ENCODE measurements at regions not wholly inside any gene's neighbourhood (a gene's known extent, or its start where the extent isn't known, plus 50 kb on each side); places are given as distances from the start of the nearest gene placed in this dataset.

DNA sequence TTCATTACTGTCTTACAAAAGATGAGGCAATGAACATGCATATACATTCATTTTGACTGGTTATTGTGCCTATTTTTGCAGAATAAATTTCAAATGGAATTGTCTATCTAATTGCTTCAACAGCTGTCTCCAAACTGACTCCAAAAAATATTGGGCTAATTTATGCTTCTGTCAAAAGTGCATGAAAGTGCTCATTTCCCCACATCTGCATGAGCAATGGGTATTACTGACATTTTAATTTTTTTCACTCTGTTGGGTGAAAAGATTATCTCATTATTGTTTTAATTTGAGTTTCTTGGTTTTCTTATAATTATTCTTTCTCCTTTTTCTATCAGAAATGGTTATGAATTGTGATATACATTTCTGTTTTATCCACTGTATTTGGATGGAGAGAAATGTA lies 404.2 kb downstream of the QKI start (continued):
- TF ChIP-seq, protein P1, sequence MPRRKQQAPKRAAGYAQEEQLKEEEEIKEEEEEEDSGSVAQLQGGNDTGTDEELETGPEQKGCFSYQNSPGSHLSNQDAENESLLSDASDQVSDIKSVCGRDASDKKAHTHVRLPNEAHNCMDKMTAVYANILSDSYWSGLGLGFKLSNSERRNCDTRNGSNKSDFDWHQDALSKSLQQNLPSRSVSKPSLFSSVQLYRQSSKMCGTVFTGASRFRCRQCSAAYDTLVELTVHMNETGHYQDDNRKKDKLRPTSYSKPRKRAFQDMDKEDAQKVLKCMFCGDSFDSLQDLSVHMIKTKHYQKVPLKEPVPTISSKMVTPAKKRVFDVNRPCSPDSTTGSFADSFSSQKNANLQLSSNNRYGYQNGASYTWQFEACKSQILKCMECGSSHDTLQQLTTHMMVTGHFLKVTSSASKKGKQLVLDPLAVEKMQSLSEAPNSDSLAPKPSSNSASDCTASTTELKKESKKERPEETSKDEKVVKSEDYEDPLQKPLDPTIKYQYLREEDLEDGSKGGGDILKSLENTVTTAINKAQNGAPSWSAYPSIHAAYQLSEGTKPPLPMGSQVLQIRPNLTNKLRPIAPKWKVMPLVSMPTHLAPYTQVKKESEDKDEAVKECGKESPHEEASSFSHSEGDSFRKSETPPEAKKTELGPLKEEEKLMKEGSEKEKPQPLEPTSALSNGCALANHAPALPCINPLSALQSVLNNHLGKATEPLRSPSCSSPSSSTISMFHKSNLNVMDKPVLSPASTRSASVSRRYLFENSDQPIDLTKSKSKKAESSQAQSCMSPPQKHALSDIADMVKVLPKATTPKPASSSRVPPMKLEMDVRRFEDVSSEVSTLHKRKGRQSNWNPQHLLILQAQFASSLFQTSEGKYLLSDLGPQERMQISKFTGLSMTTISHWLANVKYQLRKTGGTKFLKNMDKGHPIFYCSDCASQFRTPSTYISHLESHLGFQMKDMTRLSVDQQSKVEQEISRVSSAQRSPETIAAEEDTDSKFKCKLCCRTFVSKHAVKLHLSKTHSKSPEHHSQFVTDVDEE (CRISPR knock-in tag; IDR thresholded peaks at IDR 0.05): no peak

DNA sequence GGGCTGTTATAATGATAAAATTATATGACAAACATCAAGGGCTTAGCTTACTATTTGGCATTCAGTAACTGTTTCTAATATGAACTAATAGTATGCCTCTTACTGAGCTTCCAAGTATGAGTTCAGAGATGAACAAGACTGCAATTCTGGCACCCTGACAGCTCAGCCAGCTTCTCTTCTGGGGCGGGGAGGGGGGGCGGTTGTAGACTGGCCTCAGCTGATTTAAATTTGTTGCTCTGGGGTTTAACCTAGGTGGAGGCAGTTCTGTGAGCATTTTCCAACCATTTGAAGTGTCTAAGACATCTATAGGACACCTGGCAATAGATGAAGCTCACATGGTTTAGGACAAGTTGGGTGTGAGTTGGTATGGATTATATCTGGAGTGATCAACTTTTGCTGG lies 401.9 kb downstream of the QKI start:
- ATAC-seq: no peak

DNA sequence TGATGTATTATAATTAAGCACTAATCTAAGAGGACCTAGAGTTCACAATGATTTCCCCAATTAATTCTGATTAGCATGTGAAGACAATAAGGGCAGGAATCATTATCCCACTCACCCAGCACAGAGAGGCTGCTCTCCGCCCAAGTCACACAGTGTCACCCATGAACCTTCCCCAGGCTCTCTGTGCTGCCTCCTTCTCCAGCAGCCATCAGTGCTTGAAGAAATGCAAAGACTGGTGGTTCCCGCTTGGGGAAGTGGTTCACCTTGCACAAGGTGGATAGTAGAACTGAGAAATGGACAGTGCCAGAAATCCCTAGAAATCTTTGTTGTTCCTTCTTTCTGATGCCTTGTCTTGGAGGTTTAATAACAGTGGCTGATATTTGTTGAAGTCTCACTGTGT lies 401.3 kb downstream of the QKI start:
- no peak for ATAC-seq
- TF ChIP-seq BACH2 (CRISPR knock-in tag; IDR thresholded peaks at IDR 0.05; ENCODE audit: borderline replicate concordance) (no peak), ZNF565 (CRISPR knock-in tag; conservative IDR thresholded peaks at IDR 0.05; ENCODE audit: low read depth) (no peak), CSDC2 (CRISPR knock-in tag; IDR thresholded peaks at IDR 0.05) (no peak), ZFP3 (CRISPR knock-in tag; IDR thresholded peaks at IDR 0.05) (no peak), ISL1 (CRISPR knock-in tag; IDR thresholded peaks at IDR 0.05) (no peak), TCF4 (CRISPR knock-in tag; IDR thresholded peaks at IDR 0.05; ENCODE audit: borderline replicate concordance) (no peak), RARB (CRISPR knock-in tag; IDR thresholded peaks at IDR 0.05) (no peak)
- TF ChIP-seq, protein P1 (CRISPR knock-in tag; IDR thresholded peaks at IDR 0.05): no peak
- TF ChIP-seq, protein P2, sequence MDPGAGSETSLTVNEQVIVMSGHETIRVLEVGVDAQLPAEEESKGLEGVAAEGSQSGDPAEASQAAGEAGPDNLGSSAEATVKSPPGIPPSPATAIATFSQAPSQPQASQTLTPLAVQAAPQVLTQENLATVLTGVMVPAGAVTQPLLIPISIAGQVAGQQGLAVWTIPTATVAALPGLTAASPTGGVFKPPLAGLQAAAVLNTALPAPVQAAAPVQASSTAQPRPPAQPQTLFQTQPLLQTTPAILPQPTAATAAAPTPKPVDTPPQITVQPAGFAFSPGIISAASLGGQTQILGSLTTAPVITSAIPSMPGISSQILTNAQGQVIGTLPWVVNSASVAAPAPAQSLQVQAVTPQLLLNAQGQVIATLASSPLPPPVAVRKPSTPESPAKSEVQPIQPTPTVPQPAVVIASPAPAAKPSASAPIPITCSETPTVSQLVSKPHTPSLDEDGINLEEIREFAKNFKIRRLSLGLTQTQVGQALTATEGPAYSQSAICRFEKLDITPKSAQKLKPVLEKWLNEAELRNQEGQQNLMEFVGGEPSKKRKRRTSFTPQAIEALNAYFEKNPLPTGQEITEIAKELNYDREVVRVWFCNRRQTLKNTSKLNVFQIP (CRISPR knock-in tag; IDR thresholded peaks at IDR 0.05; ENCODE audit: borderline replicate concordance, low read depth): no peak

More for the DNA sequence above, 401.9 kb downstream of the QKI start:
- no peak for TF ChIP-seq SNAI2 (CRISPR knock-in tag; IDR thresholded peaks at IDR 0.05)
- no peak for TF ChIP-seq TOX (CRISPR knock-in tag; IDR thresholded peaks at IDR 0.05; ENCODE audit: borderline replicate concordance)
- TF ChIP-seq OSR1 (CRISPR knock-in tag; IDR thresholded peaks at IDR 0.05): no peak
- no peak for TF ChIP-seq ISL1 (CRISPR knock-in tag; IDR thresholded peaks at IDR 0.05)
- no peak for TF ChIP-seq PPARA (CRISPR knock-in tag; IDR thresholded peaks at IDR 0.05; ENCODE audit: borderline replicate concordance)
- TF ChIP-seq ESRRG (CRISPR knock-in tag; IDR thresholded peaks at IDR 0.05): no peak
- TF ChIP-seq TCF4 (CRISPR knock-in tag; IDR thresholded peaks at IDR 0.05; ENCODE audit: borderline replicate concordance): no peak
- TF ChIP-seq BACH2 (CRISPR knock-in tag; IDR thresholded peaks at IDR 0.05; ENCODE audit: borderline replicate concordance): no peak
- no peak for TF ChIP-seq ZNF565 (CRISPR knock-in tag; conservative IDR thresholded peaks at IDR 0.05; ENCODE audit: low read depth)
- TF ChIP-seq ARNTL (CRISPR knock-in tag; IDR thresholded peaks at IDR 0.05; ENCODE audit: borderline replicate concordance, low read depth): no peak
- TF ChIP-seq, protein P3, sequence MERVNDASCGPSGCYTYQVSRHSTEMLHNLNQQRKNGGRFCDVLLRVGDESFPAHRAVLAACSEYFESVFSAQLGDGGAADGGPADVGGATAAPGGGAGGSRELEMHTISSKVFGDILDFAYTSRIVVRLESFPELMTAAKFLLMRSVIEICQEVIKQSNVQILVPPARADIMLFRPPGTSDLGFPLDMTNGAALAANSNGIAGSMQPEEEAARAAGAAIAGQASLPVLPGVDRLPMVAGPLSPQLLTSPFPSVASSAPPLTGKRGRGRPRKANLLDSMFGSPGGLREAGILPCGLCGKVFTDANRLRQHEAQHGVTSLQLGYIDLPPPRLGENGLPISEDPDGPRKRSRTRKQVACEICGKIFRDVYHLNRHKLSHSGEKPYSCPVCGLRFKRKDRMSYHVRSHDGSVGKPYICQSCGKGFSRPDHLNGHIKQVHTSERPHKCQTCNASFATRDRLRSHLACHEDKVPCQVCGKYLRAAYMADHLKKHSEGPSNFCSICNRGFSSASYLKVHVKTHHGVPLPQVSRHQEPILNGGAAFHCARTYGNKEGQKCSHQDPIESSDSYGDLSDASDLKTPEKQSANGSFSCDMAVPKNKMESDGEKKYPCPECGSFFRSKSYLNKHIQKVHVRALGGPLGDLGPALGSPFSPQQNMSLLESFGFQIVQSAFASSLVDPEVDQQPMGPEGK (CRISPR knock-in tag; IDR thresholded peaks at IDR 0.05; ENCODE audit: borderline replicate concordance): no peak
- no peak for TF ChIP-seq ZFP3 (CRISPR knock-in tag; IDR thresholded peaks at IDR 0.05)
- TF ChIP-seq CSDC2 (CRISPR knock-in tag; IDR thresholded peaks at IDR 0.05): no peak
- TF ChIP-seq, protein P4, sequence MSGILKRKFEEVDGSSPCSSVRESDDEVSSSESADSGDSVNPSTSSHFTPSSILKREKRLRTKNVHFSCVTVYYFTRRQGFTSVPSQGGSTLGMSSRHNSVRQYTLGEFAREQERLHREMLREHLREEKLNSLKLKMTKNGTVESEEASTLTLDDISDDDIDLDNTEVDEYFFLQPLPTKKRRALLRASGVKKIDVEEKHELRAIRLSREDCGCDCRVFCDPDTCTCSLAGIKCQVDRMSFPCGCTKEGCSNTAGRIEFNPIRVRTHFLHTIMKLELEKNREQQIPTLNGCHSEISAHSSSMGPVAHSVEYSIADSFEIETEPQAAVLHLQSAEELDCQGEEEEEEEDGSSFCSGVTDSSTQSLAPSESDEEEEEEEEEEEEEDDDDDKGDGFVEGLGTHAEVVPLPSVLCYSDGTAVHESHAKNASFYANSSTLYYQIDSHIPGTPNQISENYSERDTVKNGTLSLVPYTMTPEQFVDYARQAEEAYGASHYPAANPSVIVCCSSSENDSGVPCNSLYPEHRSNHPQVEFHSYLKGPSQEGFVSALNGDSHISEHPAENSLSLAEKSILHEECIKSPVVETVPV (CRISPR knock-in tag; IDR thresholded peaks at IDR 0.05): no peak
- no peak for TF ChIP-seq ZFP30 (CRISPR knock-in tag; IDR thresholded peaks at IDR 0.05)
- TF ChIP-seq, protein P2 (CRISPR knock-in tag; IDR thresholded peaks at IDR 0.05; ENCODE audit: borderline replicate concordance, low read depth): no peak
- TF ChIP-seq RARB (CRISPR knock-in tag; IDR thresholded peaks at IDR 0.05): no peak
- TF ChIP-seq ZC3H10 (CRISPR knock-in tag; IDR thresholded peaks at IDR 0.05): no peak

Data from SK-N-SH treated with all-trans-retinoic acid at 6 μM for 48 hours (cell line).